ENCODE measurements at regions not wholly inside any gene's neighbourhood (a gene's known extent, or its start where the extent isn't known, plus 50 kb on each side); places are given as distances from the start of the nearest gene placed in this dataset.

DNA sequence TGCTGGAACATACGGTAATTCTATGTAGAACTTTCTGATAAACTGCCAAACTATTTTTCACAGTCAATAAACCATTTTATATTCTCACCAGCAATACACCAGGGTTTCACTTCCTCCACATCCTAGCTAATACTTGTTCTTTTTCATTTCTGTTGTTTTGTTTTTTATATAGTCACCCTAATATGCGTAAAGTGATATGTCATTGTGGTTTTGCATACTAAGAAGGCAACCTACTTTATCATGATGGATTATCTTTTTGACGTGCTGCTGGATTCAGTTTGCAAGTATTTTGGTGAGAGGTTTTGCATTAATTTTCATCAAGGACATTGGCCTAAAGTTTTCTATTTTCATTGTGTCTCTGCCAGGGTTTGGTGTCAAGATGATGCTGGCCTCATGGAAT is 1384.1 kb downstream of the UQCRFS1 start:
- H3K27me3 Mint-ChIP-seq (ENCODE audit: insufficient read depth, unreplicated experiment), result no peaks in the 10 kb centered on the region
- ChIA-PET CTCF (no interaction called here), POLR2A (interaction anchor here (0.7 kb wide), 1 partner anchor 100 kb away, joined by 4 read pairs; no protein-coding TSS in a partner anchor)
- intact Hi-C loops (cut with micrococcal nuclease), result no loop called here
- no peak overlapping the region for H3K27ac Mint-ChIP-seq (ENCODE audit: low read depth, unreplicated experiment)
- H3K4me1 Mint-ChIP-seq (ENCODE audit: insufficient read depth, unreplicated experiment), result no peaks in the 10 kb centered on the region
- H3K4me3 Mint-ChIP-seq (ENCODE audit: unreplicated experiment), result no peak overlapping the region
- TF ChIP-seq, protein P1, sequence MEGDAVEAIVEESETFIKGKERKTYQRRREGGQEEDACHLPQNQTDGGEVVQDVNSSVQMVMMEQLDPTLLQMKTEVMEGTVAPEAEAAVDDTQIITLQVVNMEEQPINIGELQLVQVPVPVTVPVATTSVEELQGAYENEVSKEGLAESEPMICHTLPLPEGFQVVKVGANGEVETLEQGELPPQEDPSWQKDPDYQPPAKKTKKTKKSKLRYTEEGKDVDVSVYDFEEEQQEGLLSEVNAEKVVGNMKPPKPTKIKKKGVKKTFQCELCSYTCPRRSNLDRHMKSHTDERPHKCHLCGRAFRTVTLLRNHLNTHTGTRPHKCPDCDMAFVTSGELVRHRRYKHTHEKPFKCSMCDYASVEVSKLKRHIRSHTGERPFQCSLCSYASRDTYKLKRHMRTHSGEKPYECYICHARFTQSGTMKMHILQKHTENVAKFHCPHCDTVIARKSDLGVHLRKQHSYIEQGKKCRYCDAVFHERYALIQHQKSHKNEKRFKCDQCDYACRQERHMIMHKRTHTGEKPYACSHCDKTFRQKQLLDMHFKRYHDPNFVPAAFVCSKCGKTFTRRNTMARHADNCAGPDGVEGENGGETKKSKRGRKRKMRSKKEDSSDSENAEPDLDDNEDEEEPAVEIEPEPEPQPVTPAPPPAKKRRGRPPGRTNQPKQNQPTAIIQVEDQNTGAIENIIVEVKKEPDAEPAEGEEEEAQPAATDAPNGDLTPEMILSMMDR (IDR thresholded peaks at IDR 0.05; ENCODE audit: unreplicated experiment), result no peak
- peaks cover 6% of the 10 kb centered on the region for H3K9me3 Mint-ChIP-seq (ENCODE audit: unreplicated experiment)
- DNase-seq (ENCODE audit: unreplicated experiment), result no peak
- no peaks in the 10 kb centered on the region for H3K36me3 Mint-ChIP-seq (ENCODE audit: insufficient read depth, unreplicated experiment)
- BruUV-seq (replicated peaks), result no TSS peak

DNA sequence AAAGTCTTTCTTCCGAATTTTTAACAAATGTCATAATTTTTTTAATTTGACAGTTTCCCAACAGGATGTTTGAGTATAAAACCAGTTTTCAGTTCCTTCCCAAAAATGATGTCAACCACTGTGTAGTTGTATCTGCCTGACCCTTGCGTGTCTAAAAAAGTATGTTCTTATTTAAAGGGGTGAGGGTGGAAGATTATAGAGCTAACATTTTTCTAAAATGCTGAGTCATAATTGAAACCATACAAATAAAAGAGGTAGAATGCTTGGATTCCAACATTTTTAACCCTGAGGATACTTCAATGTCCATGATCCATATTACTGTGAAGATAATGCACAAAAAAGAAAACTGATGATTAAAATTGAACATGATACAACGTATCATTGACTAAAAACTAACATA is 1388.8 kb downstream of the UQCRFS1 start:
- no TSS peak for BruUV-seq (replicated peaks)
- H3K9me3 Mint-ChIP-seq (ENCODE audit: unreplicated experiment), result no peaks in the 10 kb centered on the region
- no peaks in the 10 kb centered on the region for H3K4me1 Mint-ChIP-seq (ENCODE audit: insufficient read depth, unreplicated experiment)
- no peak for DNase-seq (ENCODE audit: unreplicated experiment)
- H3K27me3 Mint-ChIP-seq (ENCODE audit: insufficient read depth, unreplicated experiment), result no peaks in the 10 kb centered on the region
- H3K36me3 Mint-ChIP-seq (ENCODE audit: insufficient read depth, unreplicated experiment), result no peaks in the 10 kb centered on the region
- TF ChIP-seq, protein P1 (IDR thresholded peaks at IDR 0.05; ENCODE audit: unreplicated experiment), result no peak
- no peak overlapping the region for H3K27ac Mint-ChIP-seq (ENCODE audit: low read depth, unreplicated experiment)
- ChIA-PET POLR2A (interaction anchor here (0.7 kb wide), 1 partner anchor 98 kb away, joined by 3 read pairs; no protein-coding TSS in a partner anchor), CTCF (interaction anchor here (0.9 kb wide), 1 partner anchor 10 kb away, joined by 3 read pairs; no protein-coding TSS in a partner anchor)
- intact Hi-C loops (cut with micrococcal nuclease), result no loop called here
- H3K4me3 Mint-ChIP-seq (ENCODE audit: unreplicated experiment), result no peak overlapping the region

DNA sequence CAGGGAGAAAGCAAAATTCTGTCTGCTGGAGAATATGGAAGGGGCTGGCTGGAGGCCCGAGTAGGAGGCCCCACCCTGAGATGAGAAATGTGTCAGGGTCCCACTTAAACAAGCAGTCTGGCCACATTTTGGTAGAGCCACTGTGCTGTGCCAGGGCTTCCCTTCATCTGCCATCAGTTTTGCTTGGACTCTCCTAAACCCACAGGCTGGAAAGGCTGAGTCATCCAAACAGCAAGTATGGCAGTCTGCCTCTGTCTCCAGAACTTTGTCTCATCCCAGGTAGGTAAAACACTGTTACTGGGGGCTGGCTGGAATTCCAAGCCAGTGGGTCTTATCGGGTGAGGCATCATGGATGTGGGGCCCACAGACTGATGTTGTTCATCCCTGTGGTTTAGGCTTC is 1390.6 kb downstream of the UQCRFS1 start:
- H3K4me1 Mint-ChIP-seq (ENCODE audit: insufficient read depth, unreplicated experiment), result no peaks in the 10 kb centered on the region
- no peak overlapping the region for H3K27ac Mint-ChIP-seq (ENCODE audit: low read depth, unreplicated experiment)
- H3K9me3 Mint-ChIP-seq (ENCODE audit: unreplicated experiment), result peaks cover 3% of the 10 kb centered on the region
- ChIA-PET POLR2A (no interaction called here), CTCF (no interaction called here)
- no peak for DNase-seq (ENCODE audit: unreplicated experiment)
- H3K27me3 Mint-ChIP-seq (ENCODE audit: insufficient read depth, unreplicated experiment), result no peaks in the 10 kb centered on the region
- intact Hi-C loops (cut with micrococcal nuclease), result no loop called here
- BruUV-seq (replicated peaks), result no TSS peak
- H3K36me3 Mint-ChIP-seq (ENCODE audit: insufficient read depth, unreplicated experiment), result no peaks in the 10 kb centered on the region
- no peak overlapping the region for H3K4me3 Mint-ChIP-seq (ENCODE audit: unreplicated experiment)
- TF ChIP-seq, protein P1 (IDR thresholded peaks at IDR 0.05; ENCODE audit: unreplicated experiment), result no peak

DNA sequence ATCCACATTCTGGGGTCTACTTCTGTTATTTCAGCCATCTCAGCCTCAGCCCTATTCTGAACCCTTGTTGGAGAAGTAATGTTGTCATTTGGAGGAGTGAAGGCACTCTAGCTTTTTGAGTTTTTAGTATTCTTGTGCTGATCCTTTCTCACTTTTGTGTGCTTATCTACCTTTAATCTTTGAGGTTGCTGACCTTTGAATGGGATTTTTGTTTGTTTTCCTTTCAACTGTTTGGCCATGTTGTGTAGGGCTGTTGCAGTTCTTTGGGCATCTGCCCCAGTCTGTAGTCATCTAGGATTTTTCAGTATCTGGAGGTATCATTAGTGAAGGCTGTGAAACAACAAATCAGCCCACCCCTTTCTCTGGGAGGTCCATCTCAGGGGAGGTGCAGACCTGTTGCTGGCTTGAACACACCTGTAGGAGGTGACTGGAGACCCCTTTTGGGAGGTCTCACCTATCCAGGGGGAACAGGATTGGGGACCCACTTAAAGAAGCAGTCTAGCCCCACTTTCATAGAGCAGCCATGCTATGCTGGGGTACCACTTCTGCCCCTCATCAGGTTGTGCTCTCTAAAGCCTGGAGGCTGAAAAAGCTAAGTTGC is 1391.4 kb downstream of the UQCRFS1 start:
- ChIA-PET POLR2A (no interaction called here), CTCF (interaction anchor here (0.8 kb wide), 1 partner anchor 193 kb away, joined by 3 read pairs; no protein-coding TSS in a partner anchor)
- no peak overlapping the region for H3K4me3 Mint-ChIP-seq (ENCODE audit: unreplicated experiment)
- H3K27ac Mint-ChIP-seq (ENCODE audit: low read depth, unreplicated experiment), result no peak overlapping the region
- H3K36me3 Mint-ChIP-seq (ENCODE audit: insufficient read depth, unreplicated experiment), result no peaks in the 10 kb centered on the region
- DNase-seq (ENCODE audit: unreplicated experiment), result no peak
- H3K27me3 Mint-ChIP-seq (ENCODE audit: insufficient read depth, unreplicated experiment), result no peaks in the 10 kb centered on the region
- intact Hi-C loops (cut with micrococcal nuclease), result no loop called here
- peaks cover 11% of the 10 kb centered on the region for H3K9me3 Mint-ChIP-seq (ENCODE audit: unreplicated experiment)
- H3K4me1 Mint-ChIP-seq (ENCODE audit: insufficient read depth, unreplicated experiment), result no peaks in the 10 kb centered on the region
- no TSS peak for BruUV-seq (replicated peaks)
- TF ChIP-seq, protein P1 (IDR thresholded peaks at IDR 0.05; ENCODE audit: unreplicated experiment), result no peak
